ENCODE measurements at regions not wholly inside any gene's neighbourhood (a gene's known extent, or its start where the extent isn't known, plus 50 kb on each side); places are given as distances from the start of the nearest gene placed in this dataset.
"Not testable (repeated sequence)": the region's sequence is repeated elsewhere in the genome, so short reads cannot be mapped to it uniquely, and the experiment has no call there.

- Mint-ChIP-seq H3K4me1 (peaks cover 7 to 8% (median 7%) of the 10 kb centered on the region in 3 donors), H3K4me3 (no peak overlapping the region), H3K27ac (no peak overlapping the region), H3K27me3 (peaks cover 0 to 8% (median 0%) of the 10 kb centered on the region in 3 donors), H3K9me3 (peaks cover 0 to 6% (median 0%) of the 10 kb centered on the region in 7 donors), H3K36me3 (no peaks in the 10 kb centered on the region)
- DNase-seq (no peak), ATAC-seq (ENCODE audit: low read depth in 2 of 2) (no peak)
Observed at GRCh38 chr7:118346748-118347147, 122.2 kb downstream of the ANKRD7 start.

- ATAC-seq (ENCODE audit: low read depth in 2 of 2): no peak
- H3K9me3 Mint-ChIP-seq: no peaks in the 10 kb centered on the region
- H3K4me3 Mint-ChIP-seq: no peak overlapping the region
- no peak for DNase-seq
- peaks cover 7 to 8% (median 7%) of the 10 kb centered on the region in 3 donors for H3K4me1 Mint-ChIP-seq
- no peaks in the 10 kb centered on the region for H3K36me3 Mint-ChIP-seq
- H3K27me3 Mint-ChIP-seq: peaks cover 0 to 8% (median 0%) of the 10 kb centered on the region in 3 donors
- H3K27ac Mint-ChIP-seq: no peak overlapping the region
Observed at GRCh38 chr7:118349604-118350003, 125.1 kb downstream of the ANKRD7 start.

DNA sequence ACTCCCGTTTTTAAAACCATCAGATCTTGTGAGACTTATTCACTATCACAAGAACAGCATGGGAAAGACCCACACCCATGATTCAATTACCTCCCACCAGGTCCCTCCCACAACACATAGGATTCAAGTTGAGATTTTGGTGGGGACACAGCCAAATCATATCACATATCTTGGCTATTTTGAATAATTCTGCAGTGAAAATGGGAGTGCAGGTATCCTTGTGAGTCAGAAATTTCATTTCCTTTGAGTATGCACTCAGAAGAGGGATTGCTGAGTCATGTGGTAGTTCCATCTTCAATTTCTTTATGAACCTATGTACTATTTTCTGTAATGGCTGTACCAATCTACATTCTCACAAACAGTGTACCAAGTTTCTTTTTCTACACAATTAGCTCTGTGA, 125.8 kb downstream of the ANKRD7 start:
- ATAC-seq (ENCODE audit: low read depth in 2 of 2) (no peak), DNase-seq (no peak)

DNA sequence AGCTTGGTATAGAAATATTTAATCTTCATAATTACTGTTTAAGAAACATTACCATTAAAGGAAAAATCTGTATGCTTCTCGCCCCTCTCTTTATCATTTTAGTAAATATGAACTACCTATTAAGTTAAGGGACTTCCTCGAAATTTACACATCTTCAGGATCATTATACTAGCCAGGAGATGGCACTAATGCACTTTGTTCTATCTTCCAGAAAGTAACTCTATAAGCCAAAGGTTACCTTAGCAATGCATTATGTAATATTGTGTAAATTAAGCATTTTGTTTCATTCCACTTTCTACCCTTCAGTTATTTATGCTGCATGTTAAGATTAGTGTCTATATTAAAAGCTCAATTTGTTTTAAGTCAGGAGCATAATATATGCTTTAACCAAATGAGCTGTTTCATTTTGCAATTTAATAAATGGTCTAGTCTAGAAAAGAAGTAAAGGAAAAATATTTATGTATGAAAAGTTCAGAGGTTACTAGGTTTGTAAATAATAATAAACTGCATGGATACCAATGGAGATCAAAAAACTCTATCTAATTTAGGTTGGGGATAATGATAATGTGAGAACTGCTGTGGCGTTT, 128.5 kb downstream of the ANKRD7 start:
- no peak for DNase-seq
- Mint-ChIP-seq H3K4me1 (peaks cover 7 to 8% (median 7%) of the 10 kb centered on the region in 3 donors), H3K27me3 (peaks cover 0 to 8% (median 0%) of the 10 kb centered on the region in 3 donors), H3K27ac (no peak overlapping the region), H3K36me3 (no peaks in the 10 kb centered on the region), H3K9me3 (peaks cover 0 to 10% (median 3%) of the 10 kb centered on the region in 7 donors), H3K4me3 (no peak overlapping the region)
- ATAC-seq (ENCODE audit: low read depth in 2 of 2): no peak

More for the DNA sequence above, 125.8 kb downstream of the ANKRD7 start:
- H3K27me3 Mint-ChIP-seq: peaks cover 0 to 8% (median 0%) of the 10 kb centered on the region in 3 donors
- H3K4me1 Mint-ChIP-seq: peaks cover 7 to 8% (median 7%) of the 10 kb centered on the region in 3 donors
- H3K9me3 Mint-ChIP-seq: no peaks in the 10 kb centered on the region
- no peak overlapping the region for H3K27ac Mint-ChIP-seq
- H3K4me3 Mint-ChIP-seq: no peak overlapping the region
- H3K36me3 Mint-ChIP-seq: no peaks in the 10 kb centered on the region

GRCh38 chr7:118366363-118366762, 141.9 kb downstream of the ANKRD7 start:
- Mint-ChIP-seq H3K4me1 (no peaks in the 10 kb centered on the region), H3K27ac (no peak overlapping the region), H3K36me3 (no peaks in the 10 kb centered on the region), H3K9me3 (peaks cover 0 to 3% (median 0%) of the 10 kb centered on the region in 7 donors), H3K4me3 (no peak overlapping the region), H3K27me3 (no peaks in the 10 kb centered on the region)
- ATAC-seq (ENCODE audit: low read depth in 2 of 2) (no peak), DNase-seq (no peak)

- no peak overlapping the region for H3K27ac Mint-ChIP-seq
- no peak for ATAC-seq (ENCODE audit: low read depth in 2 of 2)
- H3K27me3 Mint-ChIP-seq: no peaks in the 10 kb centered on the region
- no peak for DNase-seq
- H3K4me1 Mint-ChIP-seq: no peaks in the 10 kb centered on the region
- H3K9me3 Mint-ChIP-seq: peaks cover 0 to 3% (median 0%) of the 10 kb centered on the region in 7 donors
- H3K4me3 Mint-ChIP-seq: no peak overlapping the region
- no peaks in the 10 kb centered on the region for H3K36me3 Mint-ChIP-seq
Observed at GRCh38 chr7:118368958-118369357, 144.5 kb downstream of the ANKRD7 start.

- peaks cover 0 to 3% (median 0%) of the 10 kb centered on the region in 7 donors for H3K9me3 Mint-ChIP-seq
- H3K4me1 Mint-ChIP-seq: no peaks in the 10 kb centered on the region
- ATAC-seq (ENCODE audit: low read depth in 2 of 2): no peak
- no peaks in the 10 kb centered on the region for H3K36me3 Mint-ChIP-seq
- no peak overlapping the region for H3K27ac Mint-ChIP-seq
- DNase-seq: no peak
- H3K4me3 Mint-ChIP-seq: no peak overlapping the region
- no peaks in the 10 kb centered on the region for H3K27me3 Mint-ChIP-seq
Observed at GRCh38 chr7:118369987-118370386, 145.5 kb downstream of the ANKRD7 start.

DNA sequence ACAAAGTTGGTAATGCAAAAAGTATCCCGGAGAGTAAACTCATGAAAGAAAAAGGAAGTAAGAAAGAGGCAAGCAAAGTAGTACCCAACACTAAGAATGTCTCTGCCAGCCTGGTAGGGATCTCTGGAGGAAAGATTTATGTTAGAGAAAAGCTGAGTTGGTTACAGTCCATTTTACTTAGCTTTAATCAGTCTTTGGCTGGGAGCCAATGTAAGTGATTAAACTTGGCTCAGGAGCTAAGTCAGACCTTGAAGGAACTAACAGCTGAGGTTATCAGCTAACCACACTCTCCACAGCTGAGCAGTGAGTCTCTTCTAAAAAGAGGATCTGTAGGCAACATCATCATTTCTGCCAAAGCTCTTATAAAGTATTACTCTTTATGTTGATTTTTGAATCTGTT, 148.0 kb downstream of the ANKRD7 start:
- Mint-ChIP-seq H3K4me3 (no peak overlapping the region), H3K9me3 (peaks cover 0 to 3% (median 0%) of the 10 kb centered on the region in 7 donors), H3K27me3 (no peaks in the 10 kb centered on the region), H3K4me1 (no peaks in the 10 kb centered on the region), H3K27ac (no peak overlapping the region), H3K36me3 (no peaks in the 10 kb centered on the region)
- DNase-seq (no peak), ATAC-seq (ENCODE audit: low read depth in 2 of 2) (no peak)

- DNase-seq (no peak), ATAC-seq (ENCODE audit: low read depth in 2 of 2) (no peak)
- H3K27ac Mint-ChIP-seq: no peak overlapping the region
- H3K4me3 Mint-ChIP-seq: no peak overlapping the region
- H3K36me3 Mint-ChIP-seq: no peaks in the 10 kb centered on the region
- no peaks in the 10 kb centered on the region for H3K4me1 Mint-ChIP-seq
- H3K9me3 Mint-ChIP-seq: peaks cover 0 to 3% (median 0%) of the 10 kb centered on the region in 7 donors
- H3K27me3 Mint-ChIP-seq: no peaks in the 10 kb centered on the region
Observed at GRCh38 chr7:118389629-118390028, 165.1 kb downstream of the ANKRD7 start.

DNA sequence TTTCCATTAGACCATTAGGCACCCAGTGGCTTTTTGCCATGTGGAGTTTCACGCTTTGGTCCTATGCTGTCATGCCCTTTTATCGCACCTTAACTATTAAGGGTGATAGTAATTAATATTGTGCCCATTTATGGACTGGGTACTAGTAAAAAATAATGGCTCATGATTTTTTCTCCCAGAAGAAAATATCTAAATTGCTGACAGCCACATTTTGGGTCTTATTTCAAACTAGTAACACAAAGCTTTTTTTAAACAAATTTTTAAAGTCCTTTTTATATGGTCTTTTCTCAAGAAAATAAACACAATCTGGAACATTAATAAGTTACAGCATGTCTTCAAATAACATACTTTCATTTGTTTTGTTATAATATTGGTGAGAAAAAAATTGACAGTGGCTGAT, 179.7 kb downstream of the ANKRD7 start:
- Mint-ChIP-seq H3K4me1 (no peaks in the 10 kb centered on the region), H3K27me3 (no peaks in the 10 kb centered on the region), H3K36me3 (no peaks in the 10 kb centered on the region), H3K9me3 (peaks cover 0 to 7% (median 0%) of the 10 kb centered on the region in 7 donors), H3K4me3 (no peak overlapping the region), H3K27ac (no peak overlapping the region)
- DNase-seq (no peak), ATAC-seq (ENCODE audit: low read depth in 2 of 2) (no peak)

GRCh38 chr7:118418433-118418832, 193.9 kb downstream of the ANKRD7 start:
- H3K4me3 Mint-ChIP-seq: no peak overlapping the region
- DNase-seq (no peak), ATAC-seq (ENCODE audit: low read depth in 2 of 2) (no peak)
- H3K9me3 Mint-ChIP-seq: peaks cover 0 to 3% (median 0%) of the 10 kb centered on the region in 7 donors
- H3K36me3 Mint-ChIP-seq: no peaks in the 10 kb centered on the region
- H3K27ac Mint-ChIP-seq: no peak overlapping the region
- no peaks in the 10 kb centered on the region for H3K4me1 Mint-ChIP-seq
- no peaks in the 10 kb centered on the region for H3K27me3 Mint-ChIP-seq

GRCh38 chr7:118420888-118421287, 196.4 kb downstream of the ANKRD7 start:
- DNase-seq (no peak), ATAC-seq (ENCODE audit: low read depth in 2 of 2) (no peak)
- Mint-ChIP-seq H3K27ac (no peak overlapping the region), H3K4me3 (no peak overlapping the region), H3K27me3 (no peaks in the 10 kb centered on the region), H3K4me1 (no peaks in the 10 kb centered on the region), H3K9me3 (no peaks in the 10 kb centered on the region), H3K36me3 (no peaks in the 10 kb centered on the region)

DNA sequence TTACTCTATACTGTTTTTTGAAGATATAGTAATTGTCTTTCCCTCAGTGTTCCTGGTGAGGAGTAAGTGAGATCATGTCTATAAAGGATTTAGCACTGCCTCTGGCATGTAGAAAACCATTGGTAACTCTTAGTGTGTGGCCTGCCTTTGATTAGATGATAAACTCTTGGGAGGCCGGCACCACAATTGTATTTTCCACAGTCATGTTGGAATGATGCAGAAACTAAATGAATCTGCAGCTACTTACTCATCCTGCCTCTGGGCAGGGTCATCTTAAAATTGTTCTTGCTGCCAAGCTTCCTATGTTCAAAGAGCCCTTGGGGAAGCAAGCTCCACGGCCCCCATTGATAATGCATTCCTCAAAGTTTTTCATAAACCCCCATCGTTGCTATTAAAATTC, 204.6 kb downstream of the ANKRD7 start:
- H3K4me1 Mint-ChIP-seq: no peaks in the 10 kb centered on the region
- H3K27ac Mint-ChIP-seq: no peak overlapping the region
- no peaks in the 10 kb centered on the region for H3K36me3 Mint-ChIP-seq
- no peaks in the 10 kb centered on the region for H3K27me3 Mint-ChIP-seq
- H3K4me3 Mint-ChIP-seq: no peak overlapping the region
- H3K9me3 Mint-ChIP-seq: peaks cover 0 to 28% (median 6%) of the 10 kb centered on the region in 7 donors
- DNase-seq: no peak
- ATAC-seq (ENCODE audit: low read depth in 2 of 2): no peak

DNA sequence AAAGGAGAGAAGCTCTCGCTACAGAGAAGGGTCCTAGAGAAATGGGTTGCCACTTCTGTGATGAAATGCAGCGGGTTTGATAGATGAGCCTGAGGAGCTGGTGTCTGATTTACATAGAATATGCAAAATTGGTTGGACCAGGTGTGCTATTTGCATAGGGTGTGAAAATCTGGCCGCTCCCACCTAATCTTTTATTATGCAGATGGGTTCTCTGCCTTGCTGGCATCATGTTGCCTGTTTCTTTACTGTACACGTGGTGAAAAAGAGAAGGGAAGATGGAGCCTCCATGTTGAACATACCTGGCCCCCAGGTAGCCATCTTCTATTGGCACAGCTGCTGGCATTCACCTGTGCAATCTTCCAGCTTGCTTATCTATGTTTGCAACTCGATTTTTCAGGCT, 212.2 kb downstream of the ANKRD7 start:
- peaks cover 6 to 25% (median 8%) of the 10 kb centered on the region in 7 donors for H3K9me3 Mint-ChIP-seq
- no peaks in the 10 kb centered on the region for H3K4me1 Mint-ChIP-seq
- H3K36me3 Mint-ChIP-seq: no peaks in the 10 kb centered on the region
- ATAC-seq (ENCODE audit: low read depth in 2 of 2) (no peak), DNase-seq (no peak)
- no peak overlapping the region for H3K27ac Mint-ChIP-seq
- H3K4me3 Mint-ChIP-seq: no peak overlapping the region
- no peaks in the 10 kb centered on the region for H3K27me3 Mint-ChIP-seq

GRCh38 chr7:118449030-118449429, 224.5 kb downstream of the ANKRD7 start:
- not testable (repeated sequence) for H3K36me3 Mint-ChIP-seq; H3K9me3 Mint-ChIP-seq; DNase-seq; H3K4me1 Mint-ChIP-seq; ATAC-seq (ENCODE audit: low read depth in 2 of 2); H3K27ac Mint-ChIP-seq; H3K4me3 Mint-ChIP-seq; H3K27me3 Mint-ChIP-seq
